Bronchial epithelial cell (primary cell): ENCODE measurements at regions not wholly inside any gene's neighbourhood (a gene's known extent, or its start where the extent isn't known, plus 50 kb on each side); places are given as distances from the start of the nearest gene placed in this dataset.

ENCODE experiments used
- DNase-seq: peaks from one replicate; pipeline ENCODE4 v3.0.0-alpha.2; 2010; ENCODE audit warnings: low read depth
- FAIRE-seq: peaks from 2 replicates; lab custom pipeline; 2011; peaks lifted over from hg19 to GRCh38; lab: Jason Lieb, UNC
- H3K27me3 ChIP-seq: 2 replicates; pipeline ENCODE4 v1.5.1; 2011; ENCODE audit warnings: low read length; ENCODE audit not compliant: control insufficient read depth, insufficient read depth
- H3K36me3 ChIP-seq: 2 replicates; pipeline ENCODE4 v1.5.1; 2011; ENCODE audit warnings: low read length; ENCODE audit not compliant: control insufficient read depth, insufficient read depth
- H3K4me3 ChIP-seq: 2 replicates; pipeline ENCODE4 v1.5.1; 2011; ENCODE audit warnings: mild to moderate bottlenecking, low read depth, low read length, control low read depth
- CTCF ChIP-seq: IDR thresholded peaks from 2 replicates; pipeline ENCODE4 v1.5.1; 2011; ENCODE audit warnings: mild to moderate bottlenecking, moderate library complexity, low read length, control low read depth, inconsistent platforms; ENCODE audit not compliant: insufficient read depth, severe bottlenecking

GRCh38 chr6:88294702-88295101, 128.6 kb upstream of the CNR1 start:
- H3K4me3 ChIP-seq = no peak overlapping the region
- TF ChIP-seq CTCF = no peak
- DNase-seq (no peak), FAIRE-seq (no peak)
- no peaks in the 10 kb centered on the region for H3K27me3 ChIP-seq
- H3K36me3 ChIP-seq = no peaks in the 10 kb centered on the region

- TF ChIP-seq CTCF = no peak
- no peak for FAIRE-seq
Observed at GRCh38 chr6:88290411-88290810, 124.3 kb upstream of the CNR1 start.

GRCh38 chr6:88287696-88288095, 121.5 kb upstream of the CNR1 start:
- Histone ChIP-seq H3K4me3 (no peak overlapping the region), H3K27me3 (no peaks in the 10 kb centered on the region), H3K36me3 (no peaks in the 10 kb centered on the region)
- no peak for FAIRE-seq
- TF ChIP-seq CTCF = no peak
- DNase-seq = no peak

More at GRCh38 chr6:88290411-88290810, 124.3 kb upstream of the CNR1 start:
- H3K36me3 ChIP-seq = no peaks in the 10 kb centered on the region
- DNase-seq = no peak
- no peak overlapping the region for H3K4me3 ChIP-seq
- no peaks in the 10 kb centered on the region for H3K27me3 ChIP-seq

- no peak for TF ChIP-seq CTCF
- Histone ChIP-seq H3K27me3 (no peaks in the 10 kb centered on the region), H3K4me3 (no peak overlapping the region), H3K36me3 (no peaks in the 10 kb centered on the region)
- DNase-seq (no peak), FAIRE-seq (no peak)
Observed at GRCh38 chr6:88276331-88276730, 110.2 kb upstream of the CNR1 start.

GRCh38 chr6:88268508-88268907, 102.4 kb upstream of the CNR1 start:
- no peak overlapping the region for H3K4me3 ChIP-seq
- TF ChIP-seq CTCF = no peak
- FAIRE-seq = no peak
- DNase-seq = no peak
- no peaks in the 10 kb centered on the region for H3K36me3 ChIP-seq
- H3K27me3 ChIP-seq = no peaks in the 10 kb centered on the region

- H3K4me3 ChIP-seq = no peak overlapping the region
- no peaks in the 10 kb centered on the region for H3K27me3 ChIP-seq
- DNase-seq = no peak
- H3K36me3 ChIP-seq = no peaks in the 10 kb centered on the region
- TF ChIP-seq CTCF = no peak
- no peak for FAIRE-seq
Observed at GRCh38 chr6:88266126-88266525, 100.0 kb upstream of the CNR1 start.
